HEK293T (cell line): ENCODE measurements at regions not wholly inside any gene's neighbourhood (a gene's known extent, or its start where the extent isn't known, plus 50 kb on each side); places are given as distances from the start of the nearest gene placed in this dataset.

ENCODE experiments used
- CTCF ChIA-PET: fragments of 350-600 bp; formaldehyde crosslinking; extraction: SDS; loops from one replicate; lab custom pipeline; 2021; ENCODE audit warnings: antibody characterized with exemption, inconsistent platforms; lab: Yijun Ruan, JAX
- POLR2A ChIA-PET: fragments of 350-600 bp; formaldehyde crosslinking; extraction: SDS; loops from one replicate; lab custom pipeline; 2020; ENCODE audit warnings: antibody characterized with exemption, inconsistent platforms; lab: Yijun Ruan, JAX
- DNase-seq: peaks from one replicate; pipeline ENCODE4 v3.0.0; 2012; ENCODE audit warnings: mixed read lengths; ENCODE audit errors: extremely low spot score
- ARNT ChIP-seq: fragments of 450-650 bp; IDR thresholded peaks from 2 replicates; pipeline ENCODE4 v1.6.1; 2017; ENCODE audit warnings: mild to moderate bottlenecking
- BHLHE40 ChIP-seq: fragments of 450-650 bp; IDR thresholded peaks from 2 replicates; pipeline ENCODE4 v1.6.1; 2016; ENCODE audit warnings: mild to moderate bottlenecking, moderate library complexity, borderline replicate concordance
- CTBP1 ChIP-seq: fragments of 450-650 bp; IDR thresholded peaks from 2 replicates; pipeline ENCODE4 v1.6.1; 2016; ENCODE audit warnings: borderline replicate concordance
- ELF4 ChIP-seq: fragments of 450-650 bp; IDR thresholded peaks from 2 replicates; pipeline ENCODE4 v1.6.1; 2017; ENCODE audit warnings: antibody characterized with exemption
- FOXA1 ChIP-seq: fragments of 450-650 bp; IDR thresholded peaks from 2 replicates; pipeline ENCODE4 v1.6.1; 2016; ENCODE audit warnings: mild to moderate bottlenecking
- FOXK2 ChIP-seq: fragments of 450-650 bp; IDR thresholded peaks from 2 replicates; pipeline ENCODE4 v1.6.1; 2016; ENCODE audit warnings: mild to moderate bottlenecking
- FOXM1 ChIP-seq: fragments of 450-650 bp; IDR thresholded peaks from 2 replicates; pipeline ENCODE4 v1.6.1; 2017; ENCODE audit warnings: mild to moderate bottlenecking, borderline replicate concordance
- HDGF ChIP-seq: fragments of 450-650 bp; IDR thresholded peaks from 2 replicates; pipeline ENCODE4 v1.6.1; 2017; ENCODE audit warnings: antibody characterized with exemption, borderline replicate concordance
- L3MBTL2 ChIP-seq: fragments of 450-650 bp; conservative IDR thresholded peaks from 2 replicates; pipeline ENCODE4 v1.6.1; 2016; ENCODE audit warnings: mild to moderate bottlenecking
- LEF1 ChIP-seq: fragments of 450-650 bp; IDR thresholded peaks from 2 replicates; pipeline ENCODE4 v1.6.1; 2017; ENCODE audit warnings: mild to moderate bottlenecking, borderline replicate concordance
- NFRKB ChIP-seq: fragments of 450-650 bp; IDR thresholded peaks from 2 replicates; pipeline ENCODE4 v1.6.1; 2016; ENCODE audit warnings: mild to moderate bottlenecking, moderate library complexity
- PKNOX1 ChIP-seq: fragments of 450-650 bp; IDR thresholded peaks from 2 replicates; pipeline ENCODE4 v1.6.1; 2016
- SP1 ChIP-seq: fragments of 450-650 bp; IDR thresholded peaks from 2 replicates; pipeline ENCODE4 v1.6.1; 2017
- SUZ12 ChIP-seq: fragments of 450-650 bp; IDR thresholded peaks from 2 replicates; pipeline ENCODE4 v1.6.1; 2016; ENCODE audit warnings: mild to moderate bottlenecking
- TARDBP ChIP-seq: fragments of 450-650 bp; IDR thresholded peaks from 2 replicates; pipeline ENCODE4 v1.6.1; 2016
- ZNF384 ChIP-seq: fragments of 450-650 bp; IDR thresholded peaks from 2 replicates; pipeline ENCODE4 v1.6.1; 2016

GRCh38 chr1:82268826-82269225, 468.1 kb downstream of the ADGRL2 start:
- DNase-seq: no peak
- POLR2A ChIA-PET: no interaction called here
- CTCF ChIA-PET: no interaction called here
- no peak for TF ChIP-seq ELF4
- TF ChIP-seq L3MBTL2: no peak

GRCh38 chr1:82266351-82266750, 465.6 kb downstream of the ADGRL2 start:
- DNase-seq: no peak
- CTCF ChIA-PET: no interaction called here
- no peak for TF ChIP-seq HDGF
- POLR2A ChIA-PET: no interaction called here

- TF ChIP-seq LEF1 (no peak), FOXK2 (no peak), CTBP1 (no peak), BHLHE40 (no peak), PKNOX1 (no peak), NFRKB (no peak), FOXM1 (no peak), HDGF (no peak)
- no peak for DNase-seq
- POLR2A ChIA-PET: no interaction called here
- CTCF ChIA-PET: no interaction called here
Observed at GRCh38 chr1:82265436-82265835, 464.7 kb downstream of the ADGRL2 start.

- ChIA-PET POLR2A (no interaction called here), CTCF (no interaction called here)
- DNase-seq: no peak
- TF ChIP-seq LEF1 (no peak), FOXK2 (no peak), NFRKB (no peak), PKNOX1 (no peak), L3MBTL2 (no peak), FOXM1 (no peak), SP1 (no peak), ZNF384 (no peak), ELF4 (no peak), SUZ12 (no peak), BHLHE40 (no peak), FOXA1 (no peak), ARNT (no peak), HDGF (no peak)
Observed at GRCh38 chr1:82264802-82265201, 464.1 kb downstream of the ADGRL2 start.

- CTCF ChIA-PET: no interaction called here
Observed at GRCh38 chr1:82263396-82263795, 462.7 kb downstream of the ADGRL2 start.

GRCh38 chr1:82260666-82261065, 459.9 kb downstream of the ADGRL2 start:
- TF ChIP-seq ELF4 (no peak), L3MBTL2 (no peak), FOXA1 (no peak), FOXK2 (no peak), LEF1 (no peak), TARDBP (no peak), SP1 (no peak), FOXM1 (no peak), ZNF384 (no peak), PKNOX1 (no peak), HDGF (no peak), ARNT (no peak), NFRKB (no peak), CTBP1 (no peak), SUZ12 (no peak), BHLHE40 (no peak)
- DNase-seq: no peak
- ChIA-PET CTCF (no interaction called here), POLR2A (no interaction called here)

More at GRCh38 chr1:82263396-82263795, 462.7 kb downstream of the ADGRL2 start:
- POLR2A ChIA-PET: no interaction called here
- TF ChIP-seq SUZ12: no peak
- no peak for TF ChIP-seq FOXA1
- TF ChIP-seq CTBP1: no peak
- TF ChIP-seq ARNT: no peak
- TF ChIP-seq FOXM1: no peak
- TF ChIP-seq SP1: no peak
- no peak for TF ChIP-seq FOXK2
- no peak for TF ChIP-seq L3MBTL2
- TF ChIP-seq NFRKB: no peak
- TF ChIP-seq BHLHE40: no peak
- no peak for TF ChIP-seq PKNOX1
- no peak for TF ChIP-seq LEF1
- TF ChIP-seq HDGF: no peak
- no peak for TF ChIP-seq TARDBP
- TF ChIP-seq ZNF384: no peak
- no peak for TF ChIP-seq ELF4
- DNase-seq: no peak

GRCh38 chr1:82260051-82260450, 459.3 kb downstream of the ADGRL2 start:
- ChIA-PET POLR2A (no interaction called here), CTCF (no interaction called here)
- TF ChIP-seq ARNT (no peak), SUZ12 (no peak), TARDBP (no peak), BHLHE40 (no peak), LEF1 (no peak), HDGF (no peak), ZNF384 (no peak), PKNOX1 (no peak), FOXA1 (no peak), SP1 (no peak)
- no peak for DNase-seq
